ENCODE measurements at regions not wholly inside any gene's neighbourhood (a gene's known extent, or its start where the extent isn't known, plus 50 kb on each side); places are given as distances from the start of the nearest gene placed in this dataset.
A peak's percentile ranks its signal among the peaks of the same experiment; 100 is the strongest.
"Not testable (repeated sequence)": the region's sequence is repeated elsewhere in the genome, so short reads cannot be mapped to it uniquely, and the experiment has no call there.

DNA sequence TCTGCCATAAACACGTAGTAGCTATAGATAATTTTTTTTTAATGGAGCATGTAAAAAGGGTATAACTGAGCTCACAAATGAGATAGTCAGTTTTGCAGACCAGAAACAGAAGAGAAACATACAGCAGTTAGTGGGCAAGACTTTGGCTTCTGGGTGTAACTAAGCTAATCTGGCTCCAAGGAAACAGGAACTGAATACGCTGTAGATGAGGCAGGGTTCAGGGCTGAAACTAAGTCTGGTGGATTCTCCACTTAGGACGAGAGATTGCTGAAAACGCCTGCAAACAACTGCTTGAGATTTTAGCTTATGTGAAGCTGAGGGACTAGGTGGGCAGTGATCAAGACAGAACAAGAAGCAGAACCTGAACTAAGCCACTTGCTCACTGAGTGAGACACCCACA, 91.7 kb downstream of the SMIM20 start:
- ChIA-PET CTCF (interaction anchor here (1.3 to 7.4 kb wide), 2 partner anchors 12 to 17 kb away, joined by 3 to 39 read pairs; no protein-coding TSS in a partner anchor), POLR2A (no interaction called here)
- Mint-ChIP-seq H3K4me3 (no peak overlapping the region), H3K4me1 (peaks cover 13% of the 10 kb centered on the region), H3K36me3 (ENCODE audit: low read depth) (peaks cover 8% of the 10 kb centered on the region), H3K27ac (no peak overlapping the region), H3K27me3 (peaks cover 12% of the 10 kb centered on the region), H3K9me3 (peaks cover 8% of the 10 kb centered on the region)
- no peak for DNase-seq

- Mint-ChIP-seq H3K36me3 (ENCODE audit: low read depth) (peaks cover 8% of the 10 kb centered on the region), H3K9me3 (peaks cover 8% of the 10 kb centered on the region), H3K4me3 (no peak overlapping the region), H3K27ac (no peak overlapping the region), H3K27me3 (peaks cover 25% of the 10 kb centered on the region), H3K4me1 (peaks cover 16% of the 10 kb centered on the region)
- CTCF ChIA-PET, result interaction anchor here (0.6 kb wide), 1 partner anchor 21 kb away, joined by 3 read pairs; no protein-coding TSS in a partner anchor
- DNase-seq, result no peak
- POLR2A ChIA-PET, result no interaction called here
These were observed 94.7 kb downstream of the SMIM20 start for GRCh38 chr4:26008737-26009136.

DNA sequence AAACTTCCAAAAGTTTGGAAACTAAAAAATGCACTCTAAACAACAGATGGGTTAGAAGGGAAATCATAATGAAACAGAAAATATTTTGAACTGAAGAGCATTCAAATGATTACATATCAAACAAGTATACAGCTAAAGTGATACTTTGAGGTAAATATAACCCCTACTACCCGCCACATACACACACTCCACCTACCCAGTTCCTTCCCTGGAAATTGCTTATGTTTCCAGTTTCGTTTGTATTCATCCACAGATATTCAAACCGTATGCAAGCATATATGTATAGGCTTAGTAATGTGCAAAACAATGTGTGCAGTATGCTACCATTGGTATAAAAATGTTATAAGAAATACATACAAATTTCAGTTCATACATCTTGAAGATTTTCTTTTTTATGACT, 95.5 kb downstream of the SMIM20 start:
- Mint-ChIP-seq H3K36me3 (ENCODE audit: low read depth) (peaks cover 8% of the 10 kb centered on the region), H3K27me3 (peaks cover 24% of the 10 kb centered on the region), H3K9me3 (peaks cover 8% of the 10 kb centered on the region), H3K4me1 (peaks cover 16% of the 10 kb centered on the region), H3K4me3 (no peak overlapping the region), H3K27ac (no peak overlapping the region)
- CTCF ChIA-PET, result interaction anchor here (1.6 kb wide), 1 partner anchor 21 kb away, joined by 4 read pairs; no protein-coding TSS in a partner anchor
- no peak for DNase-seq
- POLR2A ChIA-PET, result no interaction called here

DNA sequence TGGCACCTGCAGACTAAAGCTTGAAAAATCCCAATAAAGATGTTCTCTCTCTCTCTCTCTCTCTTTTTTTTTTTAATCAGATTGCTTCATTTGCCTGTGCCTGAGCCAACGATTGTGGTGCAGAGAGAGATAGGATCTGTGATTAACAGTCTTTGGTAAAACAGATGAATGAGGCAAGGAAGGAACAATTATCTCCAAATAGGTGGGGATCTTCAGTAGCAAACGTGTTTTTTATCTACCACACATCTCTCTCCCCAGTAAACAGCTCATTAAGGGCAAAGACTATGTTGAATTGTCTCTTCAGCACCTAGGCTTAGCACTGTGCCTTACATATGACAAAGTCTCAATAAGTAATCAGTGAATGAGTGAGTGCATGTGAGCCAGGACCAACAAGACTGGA, 96.3 kb downstream of the SMIM20 start:
- Mint-ChIP-seq H3K36me3 (ENCODE audit: low read depth) (peaks cover 8% of the 10 kb centered on the region), H3K27ac (no peak overlapping the region), H3K27me3 (peaks cover 24% of the 10 kb centered on the region), H3K4me1 (peaks cover 16% of the 10 kb centered on the region), H3K4me3 (no peak overlapping the region), H3K9me3 (peaks cover 8% of the 10 kb centered on the region)
- POLR2A ChIA-PET, result no interaction called here
- DNase-seq, result no peak
- CTCF ChIA-PET, result interaction anchor here (1.6 kb wide), 1 partner anchor 22 kb away, joined by 4 read pairs; no protein-coding TSS in a partner anchor

DNA sequence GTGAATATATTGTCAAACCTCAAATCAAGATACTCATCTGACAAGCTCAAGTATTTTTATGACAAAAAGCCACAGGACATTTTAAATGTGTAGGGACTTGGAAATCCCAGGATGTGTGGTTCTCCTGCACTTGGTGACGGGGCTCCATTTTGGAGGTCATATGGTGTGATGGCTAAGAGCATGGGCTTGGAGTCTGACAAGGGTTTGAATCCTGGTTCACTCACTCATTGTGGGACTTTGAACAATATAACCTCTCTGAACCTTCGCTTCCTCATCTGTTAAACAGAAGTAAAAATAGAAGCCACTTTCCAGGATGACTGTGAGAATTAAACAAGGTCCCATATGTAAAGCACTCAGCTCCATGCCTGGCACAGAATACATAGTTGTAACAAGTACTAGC, 99.6 kb downstream of the SMIM20 start:
- CTCF ChIA-PET, result interaction anchor here (1.3 to 1.7 kb wide), 2 partner anchors 25 to 317 kb away, joined by 4 to 8 read pairs; no protein-coding TSS in a partner anchor
- no peak for DNase-seq
- Mint-ChIP-seq H3K27me3 (peaks cover 19% of the 10 kb centered on the region), H3K9me3 (peaks cover 9% of the 10 kb centered on the region), H3K36me3 (ENCODE audit: low read depth) (peaks cover 4% of the 10 kb centered on the region), H3K4me1 (peaks cover 16% of the 10 kb centered on the region), H3K27ac (no peak overlapping the region), H3K4me3 (no peak overlapping the region)
- POLR2A ChIA-PET, result no interaction called here

GRCh38 chr4:26015133-26015651, 101.2 kb downstream of the SMIM20 start:
- POLR2A ChIA-PET, result no interaction called here
- no peak for DNase-seq
- peaks cover 15% of the 10 kb centered on the region for H3K4me1 Mint-ChIP-seq
- H3K27ac Mint-ChIP-seq, result no peak overlapping the region
- CTCF ChIA-PET, result interaction anchor here (0.5 kb wide), 1 partner anchor 312 kb away, joined by 3 read pairs; no protein-coding TSS in a partner anchor
- H3K27me3 Mint-ChIP-seq, result peaks cover 19% of the 10 kb centered on the region
- H3K4me3 Mint-ChIP-seq, result no peak overlapping the region
- no peaks in the 10 kb centered on the region for H3K36me3 Mint-ChIP-seq (ENCODE audit: low read depth)
- H3K9me3 Mint-ChIP-seq, result peaks cover 3% of the 10 kb centered on the region

DNA sequence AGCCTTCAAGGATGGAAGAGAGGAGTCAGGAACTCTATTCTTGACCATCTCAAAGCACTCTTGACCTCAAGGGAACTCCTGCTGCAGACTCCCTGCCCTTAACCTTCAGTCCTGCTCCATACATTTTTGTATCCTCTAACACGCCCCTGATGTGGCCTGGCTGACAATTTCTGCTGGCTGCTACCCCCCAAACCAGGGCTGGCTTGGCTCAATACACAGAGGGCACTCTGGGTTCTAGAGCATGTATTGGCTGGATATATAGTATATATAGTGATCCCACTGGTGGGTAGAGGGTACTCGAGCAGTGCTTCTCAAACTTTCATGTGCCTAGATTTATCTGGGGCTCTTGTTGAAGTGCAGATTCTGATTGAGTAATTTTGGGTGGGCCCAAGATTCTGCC, 101.9 kb downstream of the SMIM20 start:
- POLR2A ChIA-PET, result no interaction called here
- CTCF ChIA-PET, result no interaction called here
- no peak overlapping the region for H3K27ac Mint-ChIP-seq

DNA sequence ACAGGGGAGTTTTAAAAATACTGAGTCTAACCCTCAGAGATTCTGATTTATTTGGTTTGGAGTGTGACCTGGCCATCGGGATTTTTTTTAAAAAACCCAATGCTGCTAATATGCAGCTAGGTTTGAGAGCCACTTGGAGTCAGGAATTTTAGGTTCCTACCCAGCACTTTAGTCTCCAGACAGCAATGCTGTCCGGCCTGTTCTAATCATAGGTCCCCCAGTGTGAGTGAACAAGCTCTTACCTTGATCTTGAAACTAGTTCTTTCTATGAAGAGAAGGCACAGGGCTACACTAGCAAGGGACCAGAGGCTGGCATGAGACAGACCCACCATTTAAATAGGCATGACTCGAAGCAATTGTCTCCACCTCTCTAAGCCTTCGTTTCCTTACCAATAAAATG, 103.5 kb downstream of the SMIM20 start:
- ChIA-PET CTCF (interaction anchor here (0.7 kb wide), 1 partner anchor 12 kb away, joined by 3 read pairs; no protein-coding TSS in a partner anchor), POLR2A (interaction anchor here (1.1 kb wide), 1 partner anchor 29 kb away, joined by 3 read pairs; no protein-coding TSS in a partner anchor)
- H3K9me3 Mint-ChIP-seq, result peaks cover 3% of the 10 kb centered on the region
- no peaks in the 10 kb centered on the region for H3K36me3 Mint-ChIP-seq (ENCODE audit: low read depth)
- DNase-seq, result no peak
- no peak overlapping the region for H3K4me3 Mint-ChIP-seq
- H3K4me1 Mint-ChIP-seq, result peaks cover 23% of the 10 kb centered on the region
- no peak overlapping the region for H3K27ac Mint-ChIP-seq
- peaks cover 9% of the 10 kb centered on the region for H3K27me3 Mint-ChIP-seq

More for the DNA sequence above, 101.9 kb downstream of the SMIM20 start:
- Mint-ChIP-seq H3K9me3 (peaks cover 3% of the 10 kb centered on the region), H3K36me3 (ENCODE audit: low read depth) (no peaks in the 10 kb centered on the region), H3K4me3 (no peak overlapping the region), H3K27me3 (peaks cover 14% of the 10 kb centered on the region), H3K4me1 (peaks cover 17% of the 10 kb centered on the region)
- DNase-seq, result no peak

DNA sequence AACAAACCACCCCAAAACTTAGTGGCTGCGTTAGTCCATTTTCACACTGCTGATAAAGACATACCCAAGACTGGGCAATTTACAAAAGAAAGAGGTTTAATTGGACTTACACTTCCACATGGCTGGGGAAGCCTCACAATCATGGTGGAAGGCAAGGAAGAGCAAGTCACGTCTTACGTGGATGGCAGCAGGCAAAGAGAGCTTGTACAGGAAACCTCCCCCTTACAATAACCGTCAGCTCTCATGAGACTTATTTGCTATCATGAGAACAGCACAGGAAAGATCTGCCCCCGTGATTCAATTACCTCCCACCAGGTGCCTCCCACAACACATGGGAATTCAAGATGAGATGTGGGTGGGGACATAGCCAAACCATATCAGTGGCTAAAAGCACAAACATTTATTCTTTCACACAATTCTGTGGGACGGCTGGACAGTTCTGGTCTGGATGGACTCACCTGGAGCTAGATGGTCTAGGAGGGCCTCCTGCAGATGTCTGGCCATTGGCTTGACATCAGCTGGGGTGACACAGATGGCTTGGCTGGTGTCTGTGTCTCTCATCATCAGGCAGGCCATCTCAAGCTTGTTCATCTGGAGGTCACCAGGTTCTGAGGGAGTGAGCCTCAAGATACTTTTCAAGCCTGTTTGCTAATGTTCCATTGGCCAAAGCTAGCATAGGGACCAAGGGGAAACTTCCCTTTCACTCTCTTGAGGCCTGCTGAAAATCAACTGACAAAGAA, 104.1 kb downstream of the SMIM20 start:
- H3K9me3 Mint-ChIP-seq; POLR2A ChIA-PET; H3K36me3 Mint-ChIP-seq (ENCODE audit: low read depth); H3K27ac Mint-ChIP-seq; DNase-seq; H3K27me3 Mint-ChIP-seq; H3K4me3 Mint-ChIP-seq: not testable (repeated sequence)
- peaks cover 20% of the 10 kb centered on the region for H3K4me1 Mint-ChIP-seq
- CTCF ChIA-PET, result interaction anchor here (0.7 kb wide), 1 partner anchor 12 kb away, joined by 3 read pairs; no protein-coding TSS in a partner anchor

DNA sequence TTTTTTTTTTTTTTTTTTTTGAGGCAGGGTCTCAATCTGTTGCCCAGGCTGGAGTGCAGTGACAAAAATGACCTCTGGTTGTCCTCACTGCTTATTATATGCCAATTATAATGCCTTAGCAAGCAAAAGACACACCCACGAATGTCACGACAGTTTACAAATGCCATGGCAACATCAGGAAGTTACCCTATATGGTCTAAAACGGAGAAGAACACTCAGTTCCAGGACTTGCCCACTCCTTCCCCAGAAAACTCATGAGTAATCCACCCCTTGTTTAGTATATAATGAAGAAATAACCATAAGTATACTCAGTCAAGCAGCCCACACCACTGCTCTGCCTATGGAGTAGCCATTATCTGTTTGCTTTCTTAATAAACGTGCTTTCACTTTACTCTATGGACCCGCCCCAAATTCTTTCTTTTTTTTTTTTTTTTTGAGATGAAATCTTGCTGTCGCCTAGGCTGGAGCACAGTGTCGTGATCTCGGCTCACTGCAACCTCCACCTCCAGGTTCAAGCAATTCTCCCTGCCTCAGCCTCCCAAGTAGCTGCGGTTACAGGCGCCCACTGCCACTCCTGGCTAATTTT, 106.2 kb downstream of the SMIM20 start:
- peak; percentile 38 for DNase-seq
- H3K4me3 Mint-ChIP-seq, result peak overlapping the region; percentile 45
- ChIA-PET CTCF (no interaction called here), POLR2A (no interaction called here)
- H3K36me3 Mint-ChIP-seq (ENCODE audit: low read depth), result no peaks in the 10 kb centered on the region
- H3K9me3 Mint-ChIP-seq, result peaks cover 3% of the 10 kb centered on the region
- H3K27ac Mint-ChIP-seq, result peak overlapping the region; percentile 45
- H3K4me1 Mint-ChIP-seq, result peaks cover 19% of the 10 kb centered on the region
- peaks cover 2% of the 10 kb centered on the region for H3K27me3 Mint-ChIP-seq

DNA sequence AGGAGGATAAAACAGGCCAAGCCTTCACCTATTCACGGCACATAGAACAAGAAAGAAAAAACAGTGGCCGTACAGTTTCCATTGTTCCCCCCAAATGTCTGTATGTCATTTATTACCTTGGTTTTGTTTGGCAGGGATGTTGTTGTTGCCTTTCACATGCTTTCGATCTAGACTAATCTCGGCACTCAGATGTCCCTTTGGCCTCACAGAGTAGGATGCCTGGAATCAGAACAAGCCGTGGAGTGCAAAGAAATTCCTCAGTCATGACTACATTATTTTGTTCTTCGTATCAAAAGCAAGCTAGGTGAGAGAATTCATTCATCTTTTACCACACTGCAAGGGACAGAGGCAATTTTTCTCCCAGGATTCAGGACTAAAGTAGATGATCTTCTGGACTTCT, 106.9 kb downstream of the SMIM20 start:
- Mint-ChIP-seq H3K36me3 (ENCODE audit: low read depth) (no peaks in the 10 kb centered on the region), H3K4me3 (no peak overlapping the region), H3K27ac (no peak overlapping the region), H3K27me3 (peaks cover 2% of the 10 kb centered on the region), H3K4me1 (peaks cover 19% of the 10 kb centered on the region), H3K9me3 (peaks cover 3% of the 10 kb centered on the region)
- POLR2A ChIA-PET, result no interaction called here
- CTCF ChIA-PET, result interaction anchor here (0.8 kb wide), 1 partner anchor 33 kb away, joined by 3 read pairs; no protein-coding TSS in a partner anchor
- no peak for DNase-seq

- no peak overlapping the region for H3K27ac Mint-ChIP-seq
- POLR2A ChIA-PET, result no interaction called here
- CTCF ChIA-PET, result interaction anchor here (0.7 to 1.2 kb wide), 3 partner anchors 34 to 100 kb away, joined by 3 read pairs; no protein-coding TSS in a partner anchor
- no peak overlapping the region for H3K4me3 Mint-ChIP-seq
- peaks cover 3% of the 10 kb centered on the region for H3K9me3 Mint-ChIP-seq
- H3K36me3 Mint-ChIP-seq (ENCODE audit: low read depth), result no peaks in the 10 kb centered on the region
- H3K27me3 Mint-ChIP-seq, result peaks cover 2% of the 10 kb centered on the region
- H3K4me1 Mint-ChIP-seq, result peaks cover 19% of the 10 kb centered on the region
- DNase-seq, result no peak
These were observed 107.7 kb downstream of the SMIM20 start for GRCh38 chr4:26021417-26022345.
